ENCODE measurements at regions not wholly inside any gene's neighbourhood (a gene's known extent, or its start where the extent isn't known, plus 50 kb on each side); places are given as distances from the start of the nearest gene placed in this dataset.

DNA sequence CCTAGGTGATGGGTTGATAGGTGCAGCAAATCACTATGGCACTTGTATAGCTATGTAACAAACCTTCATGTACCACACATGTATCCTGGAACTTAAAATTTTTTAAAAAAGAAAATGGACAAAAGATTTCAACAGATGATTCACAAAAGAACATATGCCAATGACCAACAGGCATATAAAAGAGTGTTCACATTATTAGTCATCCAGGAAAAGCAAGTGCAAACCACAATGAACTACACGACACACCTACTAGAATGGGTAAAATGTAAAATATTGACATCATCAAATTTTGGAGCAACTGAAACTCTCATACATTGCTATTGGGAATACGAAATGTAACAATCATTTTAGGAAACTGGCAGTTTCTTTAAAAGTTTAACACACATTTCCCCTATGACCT lies 109.9 kb downstream of the YIPF5 start:
- WGBS, 4 donors, result 77 to 96% (median 89%) methylated on average over 2 of the region's 2 CpGs
- Histone ChIP-seq H3K27ac (no peak overlapping the region), H3K36me3 (replicated peaks in 1 of 2) (no peaks in the 10 kb centered on the region), H3K4me3 (no peak overlapping the region), H3K27me3 (no peaks in the 10 kb centered on the region), H3K4me1 (replicated peaks in 1 of 2) (no peaks in the 10 kb centered on the region), H3K9me3 (replicated peaks in 1 of 3) (no peaks in the 10 kb centered on the region)
- no peak for DNase-seq
- TF ChIP-seq, protein P1, sequence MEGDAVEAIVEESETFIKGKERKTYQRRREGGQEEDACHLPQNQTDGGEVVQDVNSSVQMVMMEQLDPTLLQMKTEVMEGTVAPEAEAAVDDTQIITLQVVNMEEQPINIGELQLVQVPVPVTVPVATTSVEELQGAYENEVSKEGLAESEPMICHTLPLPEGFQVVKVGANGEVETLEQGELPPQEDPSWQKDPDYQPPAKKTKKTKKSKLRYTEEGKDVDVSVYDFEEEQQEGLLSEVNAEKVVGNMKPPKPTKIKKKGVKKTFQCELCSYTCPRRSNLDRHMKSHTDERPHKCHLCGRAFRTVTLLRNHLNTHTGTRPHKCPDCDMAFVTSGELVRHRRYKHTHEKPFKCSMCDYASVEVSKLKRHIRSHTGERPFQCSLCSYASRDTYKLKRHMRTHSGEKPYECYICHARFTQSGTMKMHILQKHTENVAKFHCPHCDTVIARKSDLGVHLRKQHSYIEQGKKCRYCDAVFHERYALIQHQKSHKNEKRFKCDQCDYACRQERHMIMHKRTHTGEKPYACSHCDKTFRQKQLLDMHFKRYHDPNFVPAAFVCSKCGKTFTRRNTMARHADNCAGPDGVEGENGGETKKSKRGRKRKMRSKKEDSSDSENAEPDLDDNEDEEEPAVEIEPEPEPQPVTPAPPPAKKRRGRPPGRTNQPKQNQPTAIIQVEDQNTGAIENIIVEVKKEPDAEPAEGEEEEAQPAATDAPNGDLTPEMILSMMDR (IDR thresholded peaks at IDR 0.05), result no peak
- no peak for TF ChIP-seq POLR2A (IDR thresholded peaks at IDR 0.05)
- intact Hi-C loops (cut with DNase I), result no loop called here

- Histone ChIP-seq H3K27me3 (no peaks in the 10 kb centered on the region), H3K9me3 (replicated peaks in 1 of 3) (no peaks in the 10 kb centered on the region), H3K36me3 (replicated peaks in 1 of 2) (no peaks in the 10 kb centered on the region), H3K4me1 (replicated peaks in 1 of 2) (no peaks in the 10 kb centered on the region), H3K4me3 (no peak overlapping the region), H3K27ac (no peak overlapping the region)
- WGBS, 4 donors, result 70 to 95% (median 93%) methylated on average over 2 of the region's 2 CpGs
- DNase-seq, result no peak
- no peak for TF ChIP-seq POLR2A (IDR thresholded peaks at IDR 0.05)
- TF ChIP-seq, protein P1 (IDR thresholded peaks at IDR 0.05), result no peak
- intact Hi-C loops (cut with DNase I), result no loop called here
Measured at GRCh38 chr5:144065786-144066185, 104.7 kb downstream of the YIPF5 start.

- no peak overlapping the region for H3K4me3 ChIP-seq
- no peaks in the 10 kb centered on the region for H3K27me3 ChIP-seq
- no peaks in the 10 kb centered on the region for H3K36me3 ChIP-seq (replicated peaks in 1 of 2)
- TF ChIP-seq POLR2A (IDR thresholded peaks at IDR 0.05), result no peak
- intact Hi-C loops (cut with DNase I), result no loop called here
- no peaks in the 10 kb centered on the region for H3K9me3 ChIP-seq (replicated peaks in 1 of 3)
- DNase-seq, result no peak
- H3K27ac ChIP-seq, result no peak overlapping the region
- H3K4me1 ChIP-seq (replicated peaks in 1 of 2), result no peaks in the 10 kb centered on the region
Measured at GRCh38 chr5:144072518-144072927, 97.9 kb downstream of the YIPF5 start.

DNA sequence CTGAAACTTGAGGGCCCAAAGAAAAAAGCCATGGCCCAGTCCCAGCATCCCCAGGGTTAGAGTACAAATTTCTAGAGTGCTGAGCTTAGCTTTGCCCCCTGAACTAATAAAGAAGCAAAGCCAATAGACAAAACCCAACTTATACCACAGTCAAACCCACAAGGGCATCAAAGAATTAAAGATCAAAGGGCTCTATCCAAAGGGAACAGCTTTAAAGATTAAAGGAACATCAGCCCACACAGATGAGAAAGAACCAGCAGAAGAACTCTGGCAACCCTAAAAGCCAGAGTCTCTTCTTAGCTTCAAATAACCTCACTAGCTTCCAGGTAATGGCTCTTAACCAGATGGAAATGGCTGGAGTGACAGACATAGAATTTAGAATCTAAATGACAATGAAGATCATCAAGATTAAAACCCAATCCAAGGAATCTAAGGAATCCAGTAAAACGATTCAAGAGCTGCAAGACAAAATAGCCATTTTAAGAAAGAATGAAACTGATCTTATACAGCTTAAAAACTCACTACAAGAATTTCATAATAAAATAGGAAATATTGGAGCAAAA lies 93.9 kb downstream of the YIPF5 start:
- no peaks in the 10 kb centered on the region for H3K4me1 ChIP-seq (replicated peaks in 1 of 2)
- DNase-seq, result no peak
- H3K9me3 ChIP-seq (replicated peaks in 1 of 3), result no peaks in the 10 kb centered on the region
- H3K36me3 ChIP-seq (replicated peaks in 1 of 2), result no peaks in the 10 kb centered on the region
- intact Hi-C loops (cut with DNase I), result no loop called here
- no peaks in the 10 kb centered on the region for H3K27me3 ChIP-seq
- no peak overlapping the region for H3K27ac ChIP-seq
- TF ChIP-seq, protein P1 (IDR thresholded peaks at IDR 0.05), result no peak
- TF ChIP-seq POLR2A (IDR thresholded peaks at IDR 0.05), result no peak
- H3K4me3 ChIP-seq, result no peak overlapping the region
- 49 to 76% (median 58%) methylated on average over 1 of the region's 1 CpG for WGBS, 4 donors

DNA sequence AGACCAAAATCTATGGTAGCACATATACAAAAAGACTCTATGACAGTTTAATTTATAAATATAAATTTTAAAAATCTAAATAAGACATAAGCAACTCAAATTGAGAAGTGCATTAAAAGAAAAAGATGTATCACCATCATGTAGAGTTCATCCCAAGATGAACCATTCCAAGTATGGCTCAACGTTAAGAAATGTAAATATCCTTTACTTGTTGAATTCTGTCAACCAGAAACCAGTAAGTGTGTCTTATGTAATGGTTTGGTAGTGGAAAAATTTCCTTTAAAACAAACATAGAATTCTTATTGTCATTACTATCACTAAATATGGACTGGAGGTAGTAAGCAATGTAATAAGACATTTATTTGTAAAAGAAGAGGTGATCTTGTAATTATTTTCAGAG lies 87.3 kb downstream of the YIPF5 start:
- WGBS, 4 donors, result 78 to 93% (median 86%) methylated on average over 1 of the region's 1 CpG
- H3K36me3 ChIP-seq (replicated peaks in 1 of 2), result no peaks in the 10 kb centered on the region
- no peaks in the 10 kb centered on the region for H3K4me1 ChIP-seq (replicated peaks in 1 of 2)
- no peak overlapping the region for H3K4me3 ChIP-seq
- no peaks in the 10 kb centered on the region for H3K9me3 ChIP-seq (replicated peaks in 1 of 3)
- no peak overlapping the region for H3K27ac ChIP-seq
- TF ChIP-seq POLR2A (IDR thresholded peaks at IDR 0.05), result no peak
- TF ChIP-seq, protein P1 (IDR thresholded peaks at IDR 0.05), result no peak
- intact Hi-C loops (cut with DNase I), result no loop called here
- no peaks in the 10 kb centered on the region for H3K27me3 ChIP-seq
- DNase-seq, result no peak
